NCI-H128 (cell line): ENCODE measurements at regions not wholly inside any gene's neighbourhood (a gene's known extent, or its start where the extent isn't known, plus 50 kb on each side); places are given as distances from the start of the nearest gene placed in this dataset.

Experiments used
- DNase-seq: peaks from one replicate; lab custom pipeline; 2025; ENCODE audit not compliant: unreplicated experiment; lab: John Stamatoyannopoulos, UW

DNA sequence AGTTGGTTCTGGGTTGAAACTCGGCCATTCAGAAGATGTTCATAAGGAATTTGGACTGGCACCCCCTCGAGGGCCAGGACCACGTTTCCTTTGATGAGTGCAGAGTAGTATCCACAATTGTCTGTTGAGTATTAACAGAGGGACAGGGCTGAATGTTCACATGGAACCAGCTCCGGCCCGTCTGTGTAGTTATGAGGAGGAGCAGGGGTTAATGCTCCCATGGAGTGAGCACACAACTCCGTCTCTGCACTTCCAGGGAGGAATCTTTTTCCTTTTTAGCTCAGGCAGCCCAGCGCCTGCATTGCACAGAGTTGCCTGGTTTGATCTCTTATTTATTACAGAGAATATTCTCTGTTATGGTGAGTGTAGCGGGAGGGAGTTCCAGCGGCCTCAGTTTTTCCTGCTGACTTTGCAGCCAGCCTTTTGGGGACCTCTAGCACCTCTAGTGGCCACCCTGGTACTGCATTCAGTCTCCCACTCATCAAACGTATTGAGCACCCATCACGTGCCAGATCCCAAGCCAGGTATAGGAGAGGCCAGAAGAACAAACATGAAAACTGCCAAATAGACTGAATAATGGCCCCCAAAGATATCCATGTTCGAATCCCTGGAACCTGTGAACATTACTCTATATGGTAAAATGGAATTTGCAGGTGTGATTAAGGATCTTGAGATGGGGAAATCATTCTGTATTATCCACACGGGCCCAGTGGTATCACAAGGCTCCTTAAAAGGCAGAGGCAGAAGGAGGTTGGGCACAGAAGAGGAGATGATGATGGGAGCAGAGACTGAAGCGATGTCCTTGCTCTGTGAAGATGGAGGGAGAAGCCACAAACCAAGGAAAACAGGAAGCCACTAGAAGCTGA is 167.7 kb upstream of the CSF3R start:
- DNase-seq = no peak

DNA sequence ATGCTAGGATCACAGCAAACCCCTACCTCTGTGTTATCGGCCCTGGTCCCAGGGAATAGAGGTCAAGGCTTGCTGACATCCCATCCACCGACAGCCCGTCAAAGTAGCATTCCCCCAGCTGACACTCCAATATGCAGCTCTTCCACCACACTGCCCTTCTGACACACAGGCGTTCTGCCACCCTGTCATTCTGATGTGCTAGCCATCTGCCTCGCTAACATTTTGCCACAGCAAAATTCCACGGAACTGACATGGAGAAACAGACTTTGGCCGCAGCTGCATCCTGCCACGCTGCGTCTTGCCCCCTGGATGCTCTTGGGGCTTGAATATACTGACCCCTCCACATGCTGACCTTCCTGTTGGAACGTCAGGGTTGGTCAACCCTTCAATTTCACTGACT is 163.2 kb upstream of the CSF3R start:
- DNase-seq = no peak

DNA sequence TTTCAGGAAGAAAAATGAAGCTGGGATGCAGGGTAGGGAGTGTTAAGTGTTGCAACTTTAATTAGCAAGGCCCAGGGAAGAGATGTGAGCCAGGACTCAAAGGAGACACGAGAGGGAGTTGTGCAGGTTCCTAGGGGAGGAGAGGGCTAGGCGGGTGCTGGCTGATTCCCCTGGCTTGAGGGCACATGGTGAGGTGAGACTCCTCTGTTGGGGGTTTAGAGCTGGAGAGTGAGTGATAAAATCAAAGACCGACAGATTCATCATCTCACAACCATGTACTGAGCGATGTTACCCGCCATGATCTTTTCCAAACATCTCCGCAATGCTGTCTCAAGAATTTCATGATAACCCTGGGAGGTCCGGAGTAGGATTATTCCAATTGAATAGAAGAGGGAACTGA is 161.8 kb upstream of the CSF3R start:
- no peak for DNase-seq

DNA sequence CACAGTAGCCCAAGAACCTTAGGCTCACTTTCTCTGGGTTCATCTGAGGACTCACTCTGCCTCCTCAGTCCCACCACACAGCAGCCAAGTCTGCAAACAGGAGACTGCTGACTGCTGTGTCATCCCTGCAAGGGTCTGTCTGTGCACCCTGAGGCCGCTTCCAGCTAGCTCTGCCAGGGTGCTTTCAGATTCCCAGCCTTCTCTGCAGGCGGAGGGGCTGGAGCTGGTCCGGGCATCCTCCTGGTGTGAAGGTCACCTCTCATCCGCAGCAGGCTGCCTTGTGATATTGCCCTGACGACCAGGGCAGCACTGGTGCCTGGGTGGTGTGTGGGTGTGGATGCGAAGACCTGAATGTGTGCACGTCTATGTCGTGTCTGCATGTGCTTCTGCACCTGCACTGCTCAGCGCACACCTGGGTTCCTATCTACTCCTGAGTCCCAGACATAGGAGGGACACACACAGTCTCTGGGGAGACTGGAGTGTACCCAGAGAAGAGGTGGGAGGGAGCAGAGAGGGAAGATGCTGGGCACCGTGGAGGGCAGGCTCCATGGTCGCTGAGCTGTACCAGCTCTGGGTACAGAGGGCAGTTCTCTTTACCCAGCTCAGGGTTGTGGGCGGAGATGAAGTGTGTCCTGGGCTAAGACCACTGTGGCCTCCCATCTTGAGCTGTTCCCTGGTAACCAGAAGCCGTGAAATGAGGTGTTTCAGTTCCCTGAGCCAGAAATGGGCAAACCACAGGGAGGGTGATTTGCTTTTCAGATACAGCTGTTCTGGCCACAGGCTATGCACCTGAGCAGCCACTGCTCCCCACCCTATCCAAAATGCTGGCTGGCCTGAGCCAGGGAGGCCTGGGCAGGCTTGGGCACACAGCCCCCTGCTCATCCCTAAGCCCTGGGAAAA is 160.9 kb upstream of the CSF3R start:
- DNase-seq = no peak

GRCh38 chr1:36642802-36643201 is 160.1 kb upstream of the CSF3R start:
- DNase-seq = no peak

- no peak for DNase-seq
Measured at GRCh38 chr1:36641776-36642175, 159.1 kb upstream of the CSF3R start.

- DNase-seq = no peak
Measured at GRCh38 chr1:36639461-36639860, 156.7 kb upstream of the CSF3R start.

- DNase-seq = no peak
Measured at GRCh38 chr1:36638268-36638667, 155.6 kb upstream of the CSF3R start.

DNA sequence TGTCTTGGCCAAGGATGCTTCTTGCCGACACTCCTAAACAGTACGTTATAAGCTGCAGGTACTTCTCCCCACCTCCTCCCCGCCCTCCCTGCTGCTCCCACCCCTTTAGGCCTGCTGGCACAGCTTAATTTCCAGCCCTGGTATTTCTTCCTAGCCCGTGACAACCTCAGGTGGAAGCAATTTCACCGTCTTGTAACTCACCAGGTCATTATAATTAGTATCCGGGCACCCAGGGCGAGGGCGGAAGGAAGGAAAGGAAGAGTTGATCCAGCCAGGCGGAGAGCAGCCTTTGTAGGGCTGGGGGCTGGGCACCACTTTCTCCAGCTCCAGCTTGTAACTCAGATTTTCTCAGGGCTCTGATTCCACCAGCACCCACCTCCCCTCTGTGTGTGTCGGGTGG is 153.5 kb upstream of the CSF3R start:
- DNase-seq = no peak

GRCh38 chr1:36635284-36635683 is 152.6 kb upstream of the CSF3R start:
- no peak for DNase-seq

- DNase-seq = no peak
Measured at GRCh38 chr1:36628804-36629203, 146.1 kb upstream of the CSF3R start.

DNA sequence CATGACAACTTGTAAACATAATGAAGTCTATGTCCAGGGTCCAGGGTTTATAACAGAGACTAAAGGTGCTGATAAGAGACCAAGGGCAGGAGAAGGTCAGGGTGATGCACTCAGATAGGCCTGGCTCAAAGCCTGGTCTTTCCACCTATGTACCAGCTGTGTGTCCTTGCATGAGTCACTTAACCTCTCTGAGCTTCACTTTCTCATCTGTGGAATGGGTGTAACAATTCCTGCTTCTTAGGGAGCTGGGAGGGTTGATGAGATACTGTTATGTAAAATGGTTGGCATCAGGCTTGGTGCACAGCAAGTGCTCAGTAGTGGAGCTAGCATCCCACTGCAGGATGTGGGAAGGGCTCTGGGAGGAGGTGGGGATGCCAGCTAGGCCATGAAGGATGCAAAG is 143.7 kb upstream of the CSF3R start:
- DNase-seq = no peak

DNA sequence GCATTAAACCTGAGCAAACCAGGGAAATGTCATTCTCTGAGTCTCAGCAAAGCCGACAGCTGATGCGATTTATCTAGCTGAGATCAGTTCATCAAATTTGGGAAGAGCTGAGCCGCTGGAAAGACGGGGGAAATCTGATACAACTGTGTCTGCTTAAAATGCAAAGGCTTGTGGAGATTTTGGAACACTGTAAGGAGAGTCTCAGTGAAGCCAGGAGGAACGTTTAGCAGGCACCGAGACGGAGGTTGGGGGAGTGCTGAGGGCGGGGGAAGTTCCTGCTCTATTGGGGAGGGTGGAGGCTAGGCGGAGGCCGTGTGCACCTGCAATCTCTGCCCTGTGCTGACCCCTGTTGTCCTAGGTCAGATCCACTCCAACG is 143.2 kb upstream of the CSF3R start:
- no peak for DNase-seq

DNA sequence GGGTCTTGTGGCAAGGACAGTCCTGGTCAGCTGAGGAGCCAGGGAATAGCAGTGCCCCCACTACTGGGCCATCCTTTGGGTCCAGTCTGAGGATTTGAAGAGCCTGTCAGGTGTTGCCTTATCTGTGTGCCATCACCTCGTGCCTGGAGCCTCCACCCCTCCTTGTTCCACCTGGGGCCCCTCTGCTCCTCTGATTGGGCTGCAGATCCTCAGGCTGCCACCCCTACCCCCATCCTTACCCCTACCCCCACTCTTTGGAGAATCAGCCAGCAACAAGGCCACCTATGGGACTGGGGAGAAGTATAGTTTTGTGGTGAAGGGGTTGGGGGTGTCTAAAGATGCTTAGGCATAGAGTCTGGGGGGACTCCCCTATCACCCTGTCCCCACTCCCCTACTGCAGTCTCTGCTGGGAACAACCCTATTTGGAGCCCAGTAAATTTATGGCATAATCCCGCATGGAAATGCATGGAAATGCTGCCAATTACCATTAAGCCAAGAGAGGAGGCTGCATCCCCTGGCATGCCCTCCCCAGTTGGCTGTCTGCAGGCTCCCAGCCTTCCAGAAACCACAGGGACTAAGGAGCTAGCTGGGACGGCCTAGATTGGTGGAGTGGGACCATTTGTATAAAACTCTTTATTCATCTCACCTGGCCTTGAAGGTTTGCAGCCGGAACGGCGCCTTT is 142.7 kb upstream of the CSF3R start:
- no peak for DNase-seq

GRCh38 chr1:36624466-36624865 is 141.8 kb upstream of the CSF3R start:
- no peak for DNase-seq

GRCh38 chr1:36622741-36623648 is 140.3 kb upstream of the CSF3R start:
- DNase-seq = no peak

- DNase-seq = no peak
Measured at GRCh38 chr1:36621531-36621930, 138.8 kb upstream of the CSF3R start.

GRCh38 chr1:36620142-36620541 is 137.4 kb upstream of the CSF3R start:
- no peak for DNase-seq

DNA sequence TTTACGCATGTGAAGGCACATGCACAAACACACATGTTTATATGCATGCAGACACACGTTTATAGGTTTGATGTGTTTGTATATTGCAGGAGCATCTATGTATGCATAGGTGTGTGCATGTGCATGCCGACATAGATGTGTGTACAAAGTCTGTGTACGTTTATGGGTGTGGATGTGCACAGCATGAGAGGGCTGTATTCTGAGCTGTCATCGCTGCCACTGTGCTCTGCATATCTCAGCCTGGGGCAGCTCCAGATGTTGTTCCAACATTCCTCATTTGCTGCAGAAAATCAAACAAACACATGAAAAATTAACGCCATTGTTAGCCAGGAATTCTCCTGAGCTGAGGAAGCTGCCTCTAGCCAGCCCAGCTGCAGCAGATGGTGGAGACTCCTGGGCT is 132.3 kb upstream of the CSF3R start:
- no peak for DNase-seq

- DNase-seq = no peak
Measured at GRCh38 chr1:36614571-36614970, 131.9 kb upstream of the CSF3R start.

GRCh38 chr1:36613721-36614120 is 131.0 kb upstream of the CSF3R start:
- DNase-seq = no peak
